Activated T-cell treated with anti-CD3 and anti-CD28 coated beads for 1 hour (primary cell): ENCODE measurements at regions not wholly inside any gene's neighbourhood (a gene's known extent, or its start where the extent isn't known, plus 50 kb on each side); places are given as distances from the start of the nearest gene placed in this dataset.
"Not testable (repeated sequence)": the region's sequence is repeated elsewhere in the genome, so short reads cannot be mapped to it uniquely, and the experiment has no call there.

Experiments used
- DNase-seq: peaks from one replicate; pipeline ENCODE4 v3.0.0-alpha.2; 2020; ENCODE audit warnings: low read depth

- no peak for DNase-seq
These were observed 479.1 kb upstream of the RBFOX1 start for GRCh38 chr16:6853565-6853964.

GRCh38 chr16:6852643-6853225 lies 479.9 kb upstream of the RBFOX1 start:
- no peak for DNase-seq

GRCh38 chr16:6846452-6846851 lies 486.2 kb upstream of the RBFOX1 start:
- DNase-seq: no peak

GRCh38 chr16:6841392-6841791 lies 491.3 kb upstream of the RBFOX1 start:
- DNase-seq: no peak

GRCh38 chr16:6837722-6838121 lies 494.9 kb upstream of the RBFOX1 start:
- DNase-seq: no peak

- DNase-seq: no peak
These were observed 495.9 kb upstream of the RBFOX1 start for GRCh38 chr16:6836766-6837165.

- DNase-seq: no peak
These were observed 496.7 kb upstream of the RBFOX1 start for GRCh38 chr16:6835941-6836340.

GRCh38 chr16:6835516-6835915 lies 497.1 kb upstream of the RBFOX1 start:
- no peak for DNase-seq

- DNase-seq: no peak
These were observed 504.0 kb upstream of the RBFOX1 start for GRCh38 chr16:6828690-6829089.

GRCh38 chr16:6827931-6828330 lies 504.7 kb upstream of the RBFOX1 start:
- no peak for DNase-seq

GRCh38 chr16:6827267-6827666 lies 505.4 kb upstream of the RBFOX1 start:
- no peak for DNase-seq

GRCh38 chr16:6822041-6822440 lies 510.6 kb upstream of the RBFOX1 start:
- DNase-seq: no peak

GRCh38 chr16:6804461-6804860 lies 528.2 kb upstream of the RBFOX1 start:
- DNase-seq: no peak

GRCh38 chr16:6803176-6803575 lies 529.5 kb upstream of the RBFOX1 start:
- DNase-seq: no peak

- no peak for DNase-seq
These were observed 535.4 kb upstream of the RBFOX1 start for GRCh38 chr16:6797223-6797622.

GRCh38 chr16:6777624-6778023 lies 555.0 kb upstream of the RBFOX1 start:
- no peak for DNase-seq

GRCh38 chr16:6775712-6776111 lies 556.9 kb upstream of the RBFOX1 start:
- no peak for DNase-seq

GRCh38 chr16:6771956-6772355 lies 560.7 kb upstream of the RBFOX1 start:
- no peak for DNase-seq

GRCh38 chr16:6753553-6753952 lies 579.1 kb upstream of the RBFOX1 start:
- DNase-seq: no peak

GRCh38 chr16:6751191-6751590 lies 581.5 kb upstream of the RBFOX1 start:
- no peak for DNase-seq

GRCh38 chr16:6749698-6750097 lies 582.9 kb upstream of the RBFOX1 start:
- no peak for DNase-seq

GRCh38 chr16:6736302-6736701 lies 596.3 kb upstream of the RBFOX1 start:
- DNase-seq: not testable (repeated sequence)

GRCh38 chr16:6735631-6736030 lies 597.0 kb upstream of the RBFOX1 start:
- no peak for DNase-seq

- no peak for DNase-seq
These were observed 600.5 kb upstream of the RBFOX1 start for GRCh38 chr16:6732166-6732565.

GRCh38 chr16:6728381-6728780 lies 604.3 kb upstream of the RBFOX1 start:
- DNase-seq: no peak
